Hepatocyte (in vitro differentiated cells): ENCODE measurements at regions not wholly inside any gene's neighbourhood (a gene's known extent, or its start where the extent isn't known, plus 50 kb on each side); places are given as distances from the start of the nearest gene placed in this dataset.

Source experiments
- DNase-seq: peaks from one replicate; pipeline ENCODE4 v3.0.0-alpha.2; 2016; ENCODE audit warnings: low spot score
- H2AFZ ChIP-seq: fragments of 200-600 bp; sonication (generic); 2 replicates; pipeline ENCODE4 v1.6.0; 2016; ENCODE audit warnings: antibody characterized with exemption, mild to moderate bottlenecking
- H3K27ac ChIP-seq: fragments of 200-600 bp; sonication (generic); 2 replicates; pipeline ENCODE4 v1.5.1; 2016; ENCODE audit warnings: mild to moderate bottlenecking
- H3K27me3 ChIP-seq: fragments of 200-600 bp; sonication (generic); 2 replicates; pipeline ENCODE4 v1.6.1; 2016
- H3K36me3 ChIP-seq: fragments of 200-600 bp; sonication (generic); replicated peaks from 2 replicates; pipeline ENCODE4 v1.5.1; 2016; ENCODE audit warnings: low read depth; ENCODE audit not compliant: insufficient read depth
- H3K4me1 ChIP-seq: fragments of 200-600 bp; sonication (generic); 2 replicates; pipeline ENCODE4 v1.5.1; 2016; ENCODE audit warnings: mild to moderate bottlenecking, moderate library complexity; ENCODE audit not compliant: insufficient read depth
- H3K4me2 ChIP-seq: fragments of 200-600 bp; sonication (generic); 2 replicates; pipeline ENCODE4 v1.6.0; 2016
- H3K4me3 ChIP-seq: fragments of 200-600 bp; sonication (generic); 2 replicates; pipeline ENCODE4 v1.5.1; 2016; ENCODE audit warnings: mild to moderate bottlenecking
- H3K79me2 ChIP-seq: fragments of 200-600 bp; sonication (generic); 2 replicates; pipeline ENCODE4 v1.6.0; 2017; ENCODE audit warnings: mild to moderate bottlenecking
- H3K9me2 ChIP-seq: fragments of 200-600 bp; sonication (generic); replicated peaks from 2 replicates; pipeline ENCODE4 v1.6.0; 2017; ENCODE audit warnings: mild to moderate bottlenecking; ENCODE audit not compliant: insufficient read depth
- H3K9me3 ChIP-seq: fragments of 200-600 bp; sonication (generic); 2 replicates; pipeline ENCODE4 v1.5.1; 2016; ENCODE audit warnings: low read depth, mild to moderate bottlenecking
- H4K20me1 ChIP-seq: fragments of 200-600 bp; sonication (generic); 2 replicates; pipeline ENCODE4 v1.6.0; 2016; ENCODE audit warnings: mild to moderate bottlenecking; ENCODE audit not compliant: insufficient read depth, poor library complexity, severe bottlenecking
- EZH2 ChIP-seq: fragments of 200-600 bp; sonication (generic); IDR thresholded peaks from 2 replicates; pipeline ENCODE4 v1.6.1; 2016; ENCODE audit warnings: antibody characterized with exemption, mild to moderate bottlenecking, borderline replicate concordance
- EZH2phosphoT487 ChIP-seq: fragments of 200-600 bp; sonication (generic); IDR thresholded peaks from one replicate; pipeline ENCODE4 v1.6.1; 2018; ENCODE audit warnings: antibody characterized with exemption, mild to moderate bottlenecking, low read depth, moderate library complexity; ENCODE audit not compliant: unreplicated experiment, severe bottlenecking
- WGBS: methylation state at CpG from one replicate; pipeline ENCODE4 v1.1.6; 2016; ENCODE audit warnings: low lambda C conversion rate; ENCODE audit errors: missing lambda C conversion rate; 5-methylcytosine and 5-hydroxymethylcytosine counted together
- TF ChIP-seq, protein P1 (sequence below): fragments of 200-600 bp; sonication (generic); IDR thresholded peaks from 2 replicates; pipeline ENCODE4 v1.5.1; 2016; ENCODE audit warnings: antibody characterized with exemption, mild to moderate bottlenecking; ENCODE audit not compliant: poor library complexity

DNA sequence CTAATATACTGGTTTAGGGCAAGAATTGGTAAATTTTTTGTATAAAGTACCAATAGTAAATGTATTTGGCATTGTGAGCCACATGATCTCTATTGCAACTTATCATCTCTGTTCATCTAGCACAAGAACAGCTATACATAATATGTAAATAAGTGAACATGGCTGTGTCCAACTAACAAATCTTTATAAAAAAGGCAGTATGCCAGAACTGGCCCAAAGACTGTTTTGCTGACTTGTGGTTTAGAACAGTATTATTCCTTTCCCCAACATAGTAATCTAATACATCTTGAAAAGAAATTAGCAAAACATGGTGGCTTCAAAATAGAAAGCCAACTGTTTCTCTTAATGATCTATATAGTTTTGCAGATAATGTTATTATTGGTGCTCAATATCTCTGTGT is 441.4 kb upstream of the CELF4 start:
- Histone ChIP-seq H3K27me3 (no peaks in the 10 kb centered on the region), H2AFZ (no peak overlapping the region), H3K4me3 (no peak overlapping the region), H3K4me1 (no peaks in the 10 kb centered on the region), H4K20me1 (no peaks in the 10 kb centered on the region), H3K9me3 (no peaks in the 10 kb centered on the region), H3K27ac (no peak overlapping the region), H3K79me2 (no peaks in the 10 kb centered on the region), H3K4me2 (no peak overlapping the region), H3K9me2 (no peaks in the 10 kb centered on the region), H3K36me3 (no peaks in the 10 kb centered on the region)
- TF ChIP-seq EZH2, result no peak
- DNase-seq, result no peak

DNA sequence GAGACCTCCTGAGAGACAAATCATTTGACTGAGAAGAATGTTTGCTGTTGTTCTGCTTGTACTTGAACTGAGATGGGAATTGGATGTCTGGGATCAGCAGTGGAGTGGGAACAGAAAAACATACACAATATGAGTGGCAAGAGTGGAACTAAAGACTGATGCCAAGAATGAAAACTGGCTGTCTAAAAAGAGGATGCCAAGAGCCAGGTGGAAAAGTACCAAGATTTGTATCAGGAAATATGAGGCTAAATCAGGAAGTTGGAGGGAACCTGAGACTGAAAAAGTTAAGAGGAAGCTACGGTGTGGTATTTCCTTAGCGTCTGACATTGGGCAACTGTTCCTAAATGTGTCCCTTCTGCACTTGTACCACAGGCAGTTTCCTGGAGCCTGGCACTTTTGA is 440.9 kb upstream of the CELF4 start:
- no peaks in the 10 kb centered on the region for H3K4me1 ChIP-seq
- H3K27me3 ChIP-seq, result no peaks in the 10 kb centered on the region
- DNase-seq, result no peak
- no peaks in the 10 kb centered on the region for H4K20me1 ChIP-seq
- 82% methylated on average over 2 of the region's 2 CpGs for WGBS
- TF ChIP-seq EZH2 (no peak), EZH2phosphoT487 (no peak)
- TF ChIP-seq, protein P1, sequence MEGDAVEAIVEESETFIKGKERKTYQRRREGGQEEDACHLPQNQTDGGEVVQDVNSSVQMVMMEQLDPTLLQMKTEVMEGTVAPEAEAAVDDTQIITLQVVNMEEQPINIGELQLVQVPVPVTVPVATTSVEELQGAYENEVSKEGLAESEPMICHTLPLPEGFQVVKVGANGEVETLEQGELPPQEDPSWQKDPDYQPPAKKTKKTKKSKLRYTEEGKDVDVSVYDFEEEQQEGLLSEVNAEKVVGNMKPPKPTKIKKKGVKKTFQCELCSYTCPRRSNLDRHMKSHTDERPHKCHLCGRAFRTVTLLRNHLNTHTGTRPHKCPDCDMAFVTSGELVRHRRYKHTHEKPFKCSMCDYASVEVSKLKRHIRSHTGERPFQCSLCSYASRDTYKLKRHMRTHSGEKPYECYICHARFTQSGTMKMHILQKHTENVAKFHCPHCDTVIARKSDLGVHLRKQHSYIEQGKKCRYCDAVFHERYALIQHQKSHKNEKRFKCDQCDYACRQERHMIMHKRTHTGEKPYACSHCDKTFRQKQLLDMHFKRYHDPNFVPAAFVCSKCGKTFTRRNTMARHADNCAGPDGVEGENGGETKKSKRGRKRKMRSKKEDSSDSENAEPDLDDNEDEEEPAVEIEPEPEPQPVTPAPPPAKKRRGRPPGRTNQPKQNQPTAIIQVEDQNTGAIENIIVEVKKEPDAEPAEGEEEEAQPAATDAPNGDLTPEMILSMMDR, result no peak
- H3K27ac ChIP-seq, result no peak overlapping the region
- H3K79me2 ChIP-seq, result no peaks in the 10 kb centered on the region
- H2AFZ ChIP-seq, result no peak overlapping the region
- no peaks in the 10 kb centered on the region for H3K9me3 ChIP-seq
- H3K4me2 ChIP-seq, result no peak overlapping the region
- H3K4me3 ChIP-seq, result no peak overlapping the region
- H3K9me2 ChIP-seq, result no peaks in the 10 kb centered on the region
- H3K36me3 ChIP-seq, result no peaks in the 10 kb centered on the region

GRCh38 chr18:37997695-37998094 is 432.1 kb upstream of the CELF4 start:
- H3K4me2 ChIP-seq, result no peak overlapping the region
- H3K9me2 ChIP-seq, result no peaks in the 10 kb centered on the region
- no peaks in the 10 kb centered on the region for H3K79me2 ChIP-seq
- TF ChIP-seq EZH2, result no peak
- no peak for TF ChIP-seq EZH2phosphoT487
- TF ChIP-seq, protein P1, result no peak
- no peak for DNase-seq
- peaks cover 5% of the 10 kb centered on the region for H3K27me3 ChIP-seq
- no peak overlapping the region for H2AFZ ChIP-seq
- no peaks in the 10 kb centered on the region for H3K36me3 ChIP-seq
- H3K9me3 ChIP-seq, result no peaks in the 10 kb centered on the region
- 100% methylated on average over 1 of the region's 1 CpG for WGBS
- no peaks in the 10 kb centered on the region for H4K20me1 ChIP-seq
- no peak overlapping the region for H3K4me3 ChIP-seq
- H3K4me1 ChIP-seq, result no peaks in the 10 kb centered on the region
- H3K27ac ChIP-seq, result no peak overlapping the region

DNA sequence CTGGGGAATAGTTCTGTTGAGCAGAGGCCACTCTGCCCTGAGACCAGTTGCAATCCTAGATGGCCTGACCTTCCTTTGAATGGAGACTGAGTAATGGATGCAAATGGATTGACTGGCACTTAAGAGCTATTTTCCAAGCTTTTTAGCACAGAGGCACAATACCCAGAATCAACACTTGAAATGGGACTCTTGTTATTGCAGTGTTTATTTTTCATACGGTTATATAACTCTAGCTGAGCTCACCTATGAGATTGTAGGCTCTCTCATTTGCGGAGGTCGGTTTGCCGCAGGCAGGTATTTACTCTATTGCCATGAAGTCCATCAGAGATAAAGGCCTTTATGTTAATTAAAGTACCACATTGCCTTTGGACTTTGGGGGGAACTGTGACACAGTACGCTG is 422.3 kb upstream of the CELF4 start:
- H3K79me2 ChIP-seq, result no peaks in the 10 kb centered on the region
- H3K9me2 ChIP-seq, result no peaks in the 10 kb centered on the region
- H3K27ac ChIP-seq, result no peak overlapping the region
- no peaks in the 10 kb centered on the region for H3K4me1 ChIP-seq
- H3K4me2 ChIP-seq, result no peak overlapping the region
- no peak for DNase-seq
- H3K4me3 ChIP-seq, result no peak overlapping the region
- H3K9me3 ChIP-seq, result no peaks in the 10 kb centered on the region
- no peaks in the 10 kb centered on the region for H3K27me3 ChIP-seq
- H2AFZ ChIP-seq, result no peak overlapping the region
- WGBS, result 61% methylated on average over 5 of the region's 5 CpGs
- no peaks in the 10 kb centered on the region for H4K20me1 ChIP-seq
- TF ChIP-seq, protein P1, result no peak
- TF ChIP-seq EZH2phosphoT487, result no peak
- TF ChIP-seq EZH2, result no peak
- H3K36me3 ChIP-seq, result no peaks in the 10 kb centered on the region
